ENCODE measurements at regions not wholly inside any gene's neighbourhood (a gene's known extent, or its start where the extent isn't known, plus 50 kb on each side); places are given as distances from the start of the nearest gene placed in this dataset.

DNA sequence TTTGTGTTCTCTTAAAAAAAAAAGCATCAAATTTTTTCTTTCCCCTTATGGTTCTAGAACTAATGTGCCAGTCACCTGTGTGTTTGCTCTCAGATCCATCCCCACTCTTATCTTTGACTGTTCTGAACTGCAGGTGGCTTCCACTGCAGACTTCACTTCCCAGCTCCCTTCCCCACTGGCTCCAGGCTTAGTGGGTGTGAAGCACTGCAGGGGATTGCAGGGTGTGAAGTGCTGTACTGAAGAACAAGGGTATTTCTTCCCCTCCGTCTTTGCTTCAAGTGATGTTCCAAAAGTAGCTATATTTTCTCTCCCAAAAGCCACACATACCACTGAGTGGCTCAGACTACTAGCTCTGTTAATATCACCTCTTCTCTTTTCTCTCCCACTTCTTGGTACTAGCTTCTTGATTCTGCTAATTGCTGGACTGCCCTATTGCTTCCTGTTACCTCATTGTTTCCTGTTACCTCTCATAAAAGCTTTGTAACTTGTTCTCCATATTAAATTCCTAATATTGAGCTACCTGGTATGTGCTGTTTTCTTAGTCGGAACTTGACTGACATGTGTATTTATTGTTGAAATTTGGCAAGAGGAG lies 115.4 kb upstream of the PRICKLE1 start:
- H3K4me3 ChIP-seq (ENCODE audit: low read depth, low read length) = no peak overlapping the region
- TF ChIP-seq, protein P1, sequence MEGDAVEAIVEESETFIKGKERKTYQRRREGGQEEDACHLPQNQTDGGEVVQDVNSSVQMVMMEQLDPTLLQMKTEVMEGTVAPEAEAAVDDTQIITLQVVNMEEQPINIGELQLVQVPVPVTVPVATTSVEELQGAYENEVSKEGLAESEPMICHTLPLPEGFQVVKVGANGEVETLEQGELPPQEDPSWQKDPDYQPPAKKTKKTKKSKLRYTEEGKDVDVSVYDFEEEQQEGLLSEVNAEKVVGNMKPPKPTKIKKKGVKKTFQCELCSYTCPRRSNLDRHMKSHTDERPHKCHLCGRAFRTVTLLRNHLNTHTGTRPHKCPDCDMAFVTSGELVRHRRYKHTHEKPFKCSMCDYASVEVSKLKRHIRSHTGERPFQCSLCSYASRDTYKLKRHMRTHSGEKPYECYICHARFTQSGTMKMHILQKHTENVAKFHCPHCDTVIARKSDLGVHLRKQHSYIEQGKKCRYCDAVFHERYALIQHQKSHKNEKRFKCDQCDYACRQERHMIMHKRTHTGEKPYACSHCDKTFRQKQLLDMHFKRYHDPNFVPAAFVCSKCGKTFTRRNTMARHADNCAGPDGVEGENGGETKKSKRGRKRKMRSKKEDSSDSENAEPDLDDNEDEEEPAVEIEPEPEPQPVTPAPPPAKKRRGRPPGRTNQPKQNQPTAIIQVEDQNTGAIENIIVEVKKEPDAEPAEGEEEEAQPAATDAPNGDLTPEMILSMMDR (IDR thresholded peaks at IDR 0.05; ENCODE audit: insufficient read depth, low read length) = no peak
- DNase-seq (ENCODE audit: low read depth) = no peak

DNA sequence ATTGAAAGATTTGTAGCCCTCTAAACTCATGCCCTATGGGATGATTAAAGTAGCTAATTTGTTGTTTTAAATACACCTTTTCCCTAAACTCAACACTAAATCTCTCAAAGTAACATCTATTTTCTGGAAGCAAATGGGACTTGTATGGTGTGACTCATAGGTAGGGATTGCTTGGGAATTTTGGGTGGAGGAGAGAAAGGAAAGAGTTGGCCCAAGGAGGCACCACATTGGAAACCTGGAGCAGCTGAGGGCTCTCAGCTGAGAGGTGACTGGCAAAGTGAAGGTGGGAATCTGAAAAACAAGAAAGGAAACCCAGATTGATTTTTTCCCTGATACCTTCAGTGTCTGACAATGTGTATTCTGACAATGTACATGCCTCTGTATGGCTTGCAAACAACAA lies 114.8 kb upstream of the PRICKLE1 start:
- TF ChIP-seq, protein P1 (IDR thresholded peaks at IDR 0.05; ENCODE audit: insufficient read depth, low read length) = no peak
- DNase-seq (ENCODE audit: low read depth) = peak; percentile 47
- H3K4me3 ChIP-seq (ENCODE audit: low read depth, low read length) = no peak overlapping the region

DNA sequence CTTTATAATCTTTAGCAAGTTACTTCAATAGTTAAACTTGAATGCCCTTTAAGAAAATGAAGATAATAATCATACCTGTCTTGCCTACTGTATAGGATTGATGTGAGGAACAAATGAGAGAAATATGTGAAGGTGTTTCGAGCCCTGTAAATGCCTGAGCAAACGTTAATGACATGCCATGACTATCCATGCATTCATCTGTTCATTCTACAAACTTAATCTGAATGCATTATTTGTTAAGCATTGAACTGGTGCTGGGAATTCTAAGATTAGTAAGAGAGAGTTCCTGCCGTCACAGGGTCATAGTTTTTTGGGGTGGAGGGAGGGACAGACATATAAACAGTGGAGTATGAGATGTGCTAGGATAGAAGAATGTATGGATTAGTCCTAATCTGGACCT lies 111.5 kb upstream of the PRICKLE1 start:
- no peak for DNase-seq (ENCODE audit: low read depth)
- no peak overlapping the region for H3K4me3 ChIP-seq (ENCODE audit: low read depth, low read length)
- TF ChIP-seq, protein P1 (IDR thresholded peaks at IDR 0.05; ENCODE audit: insufficient read depth, low read length) = no peak

DNA sequence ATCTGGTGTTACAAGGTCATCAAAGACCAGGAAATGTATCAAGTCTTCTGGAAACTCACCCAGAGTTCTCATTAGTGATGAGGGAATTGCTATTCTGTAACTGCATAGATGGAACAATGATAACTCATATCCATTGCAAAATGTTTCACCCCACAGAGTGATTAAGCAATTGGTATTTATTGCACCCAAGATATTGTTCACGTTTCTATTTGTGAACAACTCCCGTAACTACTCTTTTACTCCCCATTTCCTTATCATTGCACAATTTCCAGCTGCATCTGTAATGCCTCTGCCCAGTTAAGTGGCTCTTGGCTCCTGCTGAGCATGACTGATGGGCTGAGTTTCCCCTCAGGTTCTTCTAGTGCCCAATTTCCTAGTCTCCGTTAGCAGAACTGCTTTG lies 108.7 kb upstream of the PRICKLE1 start:
- TF ChIP-seq, protein P1 (IDR thresholded peaks at IDR 0.05; ENCODE audit: insufficient read depth, low read length) = no peak
- no peak overlapping the region for H3K4me3 ChIP-seq (ENCODE audit: low read depth, low read length)
- DNase-seq (ENCODE audit: low read depth) = peak; percentile 78

DNA sequence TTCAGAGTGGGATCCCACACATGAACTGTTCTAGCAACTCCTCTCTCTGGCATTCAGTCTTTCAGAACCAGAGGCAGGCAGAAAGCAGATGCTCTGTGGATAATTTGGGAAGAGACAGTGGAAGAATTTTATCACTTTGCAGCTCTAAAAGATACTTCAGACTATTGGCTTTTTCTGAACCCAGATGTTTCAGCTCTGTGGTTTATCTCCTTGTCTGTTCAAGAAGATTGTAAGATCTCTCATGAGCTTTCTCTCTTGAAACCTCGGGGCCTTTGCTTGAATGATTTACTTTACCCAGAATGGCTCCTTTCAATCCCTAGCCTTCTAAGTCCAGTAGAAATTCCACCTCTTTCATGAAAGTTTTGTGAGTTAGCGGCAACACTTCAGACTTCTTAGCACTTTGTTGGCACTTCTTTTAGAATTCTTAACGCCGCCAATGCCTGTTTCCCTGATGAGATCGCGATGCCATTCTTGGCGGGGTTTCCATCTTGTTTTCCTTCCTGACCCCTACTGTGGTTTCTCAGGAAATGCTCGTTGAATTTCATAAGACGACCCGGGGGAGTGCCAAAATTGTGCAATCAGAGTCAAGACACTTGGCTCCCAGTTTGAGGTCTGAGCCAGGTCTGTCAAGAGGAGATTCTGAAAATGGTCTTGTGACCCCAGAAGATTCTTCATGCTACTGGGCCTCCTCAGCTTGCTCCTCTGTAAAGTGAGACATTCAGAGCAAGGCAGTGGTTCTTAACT lies 107.0 kb upstream of the PRICKLE1 start:
- TF ChIP-seq, protein P1 (IDR thresholded peaks at IDR 0.05; ENCODE audit: insufficient read depth, low read length) = no peak
- H3K4me3 ChIP-seq (ENCODE audit: low read depth, low read length) = no peak overlapping the region
- DNase-seq (ENCODE audit: low read depth) = peak; percentile 91

DNA sequence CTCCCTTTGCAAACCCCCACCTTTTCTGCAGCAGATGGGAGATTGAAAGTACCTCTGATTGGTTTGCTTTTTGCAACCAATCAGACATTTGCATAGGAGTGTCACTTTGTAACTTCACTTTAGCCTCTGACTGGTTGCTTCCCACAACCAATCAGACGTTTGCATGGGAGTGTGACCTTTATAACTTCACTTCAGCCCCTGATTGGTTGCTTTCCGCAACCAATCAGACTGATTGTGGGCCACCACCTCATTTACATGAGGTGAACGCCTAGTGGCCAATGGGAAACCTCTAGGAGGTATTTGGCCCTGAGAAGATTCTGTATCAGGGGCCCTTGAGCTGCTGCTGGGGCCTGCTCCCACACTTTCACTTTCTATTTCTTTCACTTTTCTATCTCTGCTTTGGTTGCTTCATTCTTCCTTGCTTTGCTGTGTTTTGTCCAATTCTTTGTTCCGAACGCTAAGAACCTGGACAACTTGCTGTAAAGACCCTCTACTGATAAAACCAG lies 106.0 kb upstream of the PRICKLE1 start:
- no peak overlapping the region for H3K4me3 ChIP-seq (ENCODE audit: low read depth, low read length)
- TF ChIP-seq, protein P1 (IDR thresholded peaks at IDR 0.05; ENCODE audit: insufficient read depth, low read length) = no peak
- DNase-seq (ENCODE audit: low read depth) = no peak
